ENCODE measurements at regions not wholly inside any gene's neighbourhood (a gene's known extent, or its start where the extent isn't known, plus 50 kb on each side); places are given as distances from the start of the nearest gene placed in this dataset.
"Not testable (repeated sequence)": the region's sequence is repeated elsewhere in the genome, so short reads cannot be mapped to it uniquely, and the experiment has no call there.

DNA sequence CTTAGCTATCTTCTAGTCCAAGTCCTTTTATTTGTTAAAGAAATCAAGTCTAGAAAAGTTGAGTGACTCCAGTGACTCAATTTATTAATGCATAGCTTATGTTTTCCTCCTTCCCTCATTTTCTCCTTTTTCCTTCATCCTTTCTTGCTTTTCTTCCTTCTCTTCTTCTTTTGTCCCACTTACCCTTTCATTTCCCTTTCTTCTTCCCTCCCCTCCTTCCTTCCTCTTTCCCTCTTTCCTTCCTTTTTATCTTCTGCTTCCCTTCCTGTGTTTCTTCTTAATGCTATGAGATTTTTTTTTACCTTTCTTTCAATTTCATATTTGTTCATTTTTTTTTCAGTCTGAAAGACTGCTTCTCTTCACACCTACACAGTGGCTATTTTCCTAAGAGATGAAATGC lies 555.5 kb downstream of the PIK3C3 start:
- ChIA-PET CTCF (interaction anchor here (0.7 kb wide), 1 partner anchor 512 kb away, joined by 3 read pairs; no protein-coding TSS in a partner anchor), POLR2A (no interaction called here)
- TF ChIP-seq, protein P1, sequence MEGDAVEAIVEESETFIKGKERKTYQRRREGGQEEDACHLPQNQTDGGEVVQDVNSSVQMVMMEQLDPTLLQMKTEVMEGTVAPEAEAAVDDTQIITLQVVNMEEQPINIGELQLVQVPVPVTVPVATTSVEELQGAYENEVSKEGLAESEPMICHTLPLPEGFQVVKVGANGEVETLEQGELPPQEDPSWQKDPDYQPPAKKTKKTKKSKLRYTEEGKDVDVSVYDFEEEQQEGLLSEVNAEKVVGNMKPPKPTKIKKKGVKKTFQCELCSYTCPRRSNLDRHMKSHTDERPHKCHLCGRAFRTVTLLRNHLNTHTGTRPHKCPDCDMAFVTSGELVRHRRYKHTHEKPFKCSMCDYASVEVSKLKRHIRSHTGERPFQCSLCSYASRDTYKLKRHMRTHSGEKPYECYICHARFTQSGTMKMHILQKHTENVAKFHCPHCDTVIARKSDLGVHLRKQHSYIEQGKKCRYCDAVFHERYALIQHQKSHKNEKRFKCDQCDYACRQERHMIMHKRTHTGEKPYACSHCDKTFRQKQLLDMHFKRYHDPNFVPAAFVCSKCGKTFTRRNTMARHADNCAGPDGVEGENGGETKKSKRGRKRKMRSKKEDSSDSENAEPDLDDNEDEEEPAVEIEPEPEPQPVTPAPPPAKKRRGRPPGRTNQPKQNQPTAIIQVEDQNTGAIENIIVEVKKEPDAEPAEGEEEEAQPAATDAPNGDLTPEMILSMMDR (IDR thresholded peaks at IDR 0.05; ENCODE audit: insufficient read depth, low read depth, low read length) = no peak
- Histone ChIP-seq H3K27me3 (ENCODE audit: control insufficient read depth, insufficient read depth, low read length) (no peaks in the 10 kb centered on the region), H3K4me3 (ENCODE audit: low read depth, low read length) (no peak overlapping the region), H3K36me3 (ENCODE audit: control insufficient read depth, insufficient read depth, low read length) (no peaks in the 10 kb centered on the region)
- DNase-seq (ENCODE audit: low read depth) = no peak

DNA sequence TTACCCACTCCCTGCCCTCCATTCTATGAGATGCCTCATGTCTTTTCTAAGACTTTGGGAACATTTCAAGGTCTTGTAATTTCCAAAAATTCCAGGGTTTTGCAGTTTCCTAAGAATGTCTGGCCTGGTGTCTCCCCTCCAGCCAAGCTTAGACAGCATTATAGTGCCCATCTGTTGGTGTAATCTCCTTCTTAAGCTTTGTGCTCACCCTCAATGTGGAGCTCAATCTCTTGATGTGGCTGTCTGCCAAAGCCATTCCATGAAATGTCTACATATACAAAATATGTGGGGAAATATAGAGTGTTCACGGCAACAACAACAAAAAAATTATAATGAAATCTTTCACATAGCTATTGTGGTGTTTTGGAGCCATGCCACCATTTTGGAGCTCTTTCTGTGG lies 558.4 kb downstream of the PIK3C3 start:
- TF ChIP-seq, protein P1 (IDR thresholded peaks at IDR 0.05; ENCODE audit: insufficient read depth, low read depth, low read length) = no peak
- Histone ChIP-seq H3K27me3 (ENCODE audit: control insufficient read depth, insufficient read depth, low read length) (no peaks in the 10 kb centered on the region), H3K4me3 (ENCODE audit: low read depth, low read length) (no peak overlapping the region), H3K36me3 (ENCODE audit: control insufficient read depth, insufficient read depth, low read length) (no peaks in the 10 kb centered on the region)
- no peak for DNase-seq (ENCODE audit: low read depth)
- POLR2A ChIA-PET = no interaction called here
- CTCF ChIA-PET = no interaction called here

- ChIA-PET CTCF (interaction anchor here (0.6 kb wide), 1 partner anchor 1426 kb away, joined by 3 read pairs; no protein-coding TSS in a partner anchor), POLR2A (no interaction called here)
- TF ChIP-seq, protein P1 (IDR thresholded peaks at IDR 0.05; ENCODE audit: insufficient read depth, low read depth, low read length) = no peak
- Histone ChIP-seq H3K27me3 (ENCODE audit: control insufficient read depth, insufficient read depth, low read length) (no peaks in the 10 kb centered on the region), H3K36me3 (ENCODE audit: control insufficient read depth, insufficient read depth, low read length) (no peaks in the 10 kb centered on the region), H3K4me3 (ENCODE audit: low read depth, low read length) (no peak overlapping the region)
- no peak for DNase-seq (ENCODE audit: low read depth)
These were observed 559.5 kb downstream of the PIK3C3 start for GRCh38 chr18:42514512-42514911.

DNA sequence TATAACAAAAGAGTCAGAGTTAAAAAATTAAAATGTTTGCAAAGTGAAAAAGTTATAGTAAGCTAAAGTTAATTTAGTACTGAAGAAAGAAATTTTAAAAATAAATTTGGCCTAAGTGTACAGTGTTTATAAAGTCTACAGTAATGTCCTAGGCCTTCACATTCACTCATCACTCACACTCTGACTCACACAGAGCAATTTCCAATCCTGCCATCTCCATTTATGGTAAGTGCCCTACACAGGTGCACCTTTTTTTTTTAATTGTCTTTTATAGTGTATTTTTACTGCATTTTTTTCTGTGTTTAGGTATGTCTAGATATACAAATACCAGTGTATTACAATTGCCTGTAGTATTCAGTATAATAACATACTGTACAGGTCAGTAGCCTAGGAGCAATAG lies 562.9 kb downstream of the PIK3C3 start:
- H3K4me3 ChIP-seq (ENCODE audit: low read depth, low read length) = no peak overlapping the region
- no peaks in the 10 kb centered on the region for H3K27me3 ChIP-seq (ENCODE audit: control insufficient read depth, insufficient read depth, low read length)
- ChIA-PET POLR2A (no interaction called here), CTCF (no interaction called here)
- TF ChIP-seq, protein P1 (IDR thresholded peaks at IDR 0.05; ENCODE audit: insufficient read depth, low read depth, low read length) = no peak
- DNase-seq (ENCODE audit: low read depth) = no peak
- H3K36me3 ChIP-seq (ENCODE audit: control insufficient read depth, insufficient read depth, low read length) = no peaks in the 10 kb centered on the region

DNA sequence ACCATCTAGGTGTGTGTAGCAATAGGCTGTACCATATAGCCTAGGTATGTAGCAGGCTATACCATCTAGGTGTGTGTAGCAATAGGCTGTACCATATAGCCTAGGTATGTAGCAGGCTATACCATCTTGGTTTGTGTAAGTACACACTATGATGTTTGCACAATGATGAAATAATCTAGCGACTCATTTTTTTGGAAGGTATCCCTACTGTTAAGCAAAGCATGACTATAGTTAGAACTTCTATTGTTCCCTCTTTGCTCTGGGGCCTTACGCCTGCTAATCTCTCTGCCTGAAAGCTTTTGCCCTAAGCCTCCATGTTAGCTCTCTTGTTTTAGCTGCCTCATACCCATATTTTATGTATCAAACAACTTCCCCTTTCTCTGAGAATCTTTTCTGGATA lies 563.3 kb downstream of the PIK3C3 start:
- H3K4me3 ChIP-seq (ENCODE audit: low read depth, low read length); POLR2A ChIA-PET; CTCF ChIA-PET; DNase-seq (ENCODE audit: low read depth); H3K27me3 ChIP-seq (ENCODE audit: control insufficient read depth, insufficient read depth, low read length); H3K36me3 ChIP-seq (ENCODE audit: control insufficient read depth, insufficient read depth, low read length): not testable (repeated sequence)

- ChIA-PET POLR2A (no interaction called here), CTCF (no interaction called here)
- no peak for DNase-seq (ENCODE audit: low read depth)
- TF ChIP-seq, protein P1 (IDR thresholded peaks at IDR 0.05; ENCODE audit: insufficient read depth, low read depth, low read length) = no peak
- H3K4me3 ChIP-seq (ENCODE audit: low read depth, low read length) = no peak overlapping the region
- H3K36me3 ChIP-seq (ENCODE audit: control insufficient read depth, insufficient read depth, low read length) = no peaks in the 10 kb centered on the region
- no peaks in the 10 kb centered on the region for H3K27me3 ChIP-seq (ENCODE audit: control insufficient read depth, insufficient read depth, low read length)
These were observed 565.1 kb downstream of the PIK3C3 start for GRCh38 chr18:42520138-42520537.
